Kidney (tissue), 13 donors: ENCODE measurements at regions not wholly inside any gene's neighbourhood (a gene's known extent, or its start where the extent isn't known, plus 50 kb on each side); places are given as distances from the start of the nearest gene placed in this dataset.

Experiments
- DNase-seq, 5 donors: peaks; one replicate each; pipeline ENCODE4 v3.0.0-alpha.2; 2013 to 2020
- FAIRE-seq: peaks from 2 replicates; lab custom pipeline; 2012; peaks lifted over from hg19 to GRCh38; lab: Jason Lieb, UNC
- H3K27ac ChIP-seq, 2 donors: one replicate each; pipeline ENCODE4 v1.7.0; 2013; ENCODE audit warnings: low read depth in 2 of 2, low read length in 2 of 2, inconsistent platforms in 1 of 2
- H3K27me3 ChIP-seq: one replicate; pipeline ENCODE4 v1.7.1; 2013; ENCODE audit warnings: low read length, inconsistent platforms; ENCODE audit not compliant: control insufficient read depth, insufficient read depth
- H3K36me3 ChIP-seq, 3 donors: one replicate each; pipeline versions ENCODE4 v1.7.0 to v1.7.1; 2013; ENCODE audit warnings: low read length in 3 of 3, control low read depth in 1 of 3, inconsistent platforms in 1 of 3; ENCODE audit not compliant: insufficient read depth in 3 of 3, control insufficient read depth in 2 of 3
- H3K4me1 ChIP-seq, 3 donors: one replicate each; pipeline versions ENCODE4 v1.7.0 to v1.7.1; 2013; ENCODE audit warnings: low read length in 3 of 3, inconsistent platforms in 1 of 3, low read depth in 1 of 3; ENCODE audit not compliant: control insufficient read depth in 2 of 3, insufficient read depth in 2 of 3
- H3K4me3 ChIP-seq, 3 donors: one replicate each; pipeline versions ENCODE4 v1.7.0 to v1.8.1; 2013; ENCODE audit warnings: low read length in 3 of 3, control low read depth in 1 of 3, inconsistent platforms in 1 of 3
- H3K9ac ChIP-seq, 3 donors: one replicate each; pipeline versions ENCODE4 v1.7.0 to v1.7.1; 2013; ENCODE audit warnings: low read length in 3 of 3, control low read depth in 1 of 3, inconsistent platforms in 1 of 3
- H3K9me3 ChIP-seq, 3 donors: one replicate each; pipeline versions ENCODE4 v1.7.0 to v1.7.1; 2013; ENCODE audit warnings: low read length in 3 of 3, control low read depth in 1 of 3, inconsistent platforms in 1 of 3; ENCODE audit not compliant: control insufficient read depth in 2 of 3, insufficient read depth in 1 of 3
- intact Hi-C: fragments of 100-400 bp; cut with DNase I; formaldehyde crosslinking; loops from one replicate; pipeline ENCODE4 v1.11.1; 2022
- TF ChIP-seq, protein P1 (sequence below): IDR thresholded peaks from 3 replicates; pipeline ENCODE4 v1.5.1; 2012; ENCODE audit warnings: mild to moderate bottlenecking, moderate library complexity, borderline replicate concordance; ENCODE audit not compliant: insufficient read depth; ENCODE audit errors: extremely low read depth
- donor health status: control.
- donor health status: control.
- donor health status: control.
- donor health status: control.
- donor health status: control.
- donor health status: DM: yes; HTN: yes; CAD: no.
- donor health status: Normal renal cell carcinoma (clear cell type).

DNA sequence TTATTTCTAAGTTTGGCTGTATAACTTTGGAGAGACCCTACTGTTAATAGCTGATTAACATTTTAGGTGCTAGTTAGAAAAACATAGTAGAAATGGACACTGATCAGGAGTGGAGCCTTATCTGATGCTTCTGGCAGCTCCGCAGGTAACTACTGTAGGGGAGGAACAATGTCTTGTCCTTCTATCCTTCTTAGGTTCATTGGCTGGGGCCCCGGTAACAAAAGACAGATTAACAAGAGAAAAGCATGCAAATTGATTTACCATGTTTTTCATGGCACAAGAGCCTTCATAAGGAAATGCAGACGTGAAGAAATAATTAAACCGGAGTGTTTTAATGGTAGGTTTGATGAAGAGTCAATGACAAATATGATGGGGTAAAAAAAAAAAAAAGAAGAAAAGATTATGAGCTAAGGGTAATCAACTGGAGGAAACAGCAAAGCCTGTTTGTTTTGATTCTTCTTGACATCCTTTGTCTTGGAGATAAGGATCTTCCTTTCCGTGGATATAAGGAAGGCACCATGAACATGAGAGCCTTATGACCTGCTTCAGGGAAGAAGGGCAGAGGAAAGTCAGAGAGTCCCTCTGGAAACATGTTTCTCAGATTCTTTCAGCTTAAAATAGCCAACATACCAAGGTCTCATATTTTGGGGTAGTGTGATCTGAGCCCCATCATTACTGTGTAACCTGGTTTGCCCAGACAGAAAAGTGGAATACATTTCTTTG is 62.4 kb upstream of the GCFC2 start:
- no peaks in the 10 kb centered on the region for H3K36me3 ChIP-seq
- FAIRE-seq: no peak
- H3K27ac ChIP-seq: no peak overlapping the region
- no peak overlapping the region for H3K4me3 ChIP-seq
- no peaks in the 10 kb centered on the region for H3K27me3 ChIP-seq
- H3K4me1 ChIP-seq: no peaks in the 10 kb centered on the region
- intact Hi-C loops: no loop called here
- H3K9ac ChIP-seq: no peak overlapping the region
- H3K9me3 ChIP-seq: no peaks in the 10 kb centered on the region
- DNase-seq: no peak
- TF ChIP-seq, protein P1, sequence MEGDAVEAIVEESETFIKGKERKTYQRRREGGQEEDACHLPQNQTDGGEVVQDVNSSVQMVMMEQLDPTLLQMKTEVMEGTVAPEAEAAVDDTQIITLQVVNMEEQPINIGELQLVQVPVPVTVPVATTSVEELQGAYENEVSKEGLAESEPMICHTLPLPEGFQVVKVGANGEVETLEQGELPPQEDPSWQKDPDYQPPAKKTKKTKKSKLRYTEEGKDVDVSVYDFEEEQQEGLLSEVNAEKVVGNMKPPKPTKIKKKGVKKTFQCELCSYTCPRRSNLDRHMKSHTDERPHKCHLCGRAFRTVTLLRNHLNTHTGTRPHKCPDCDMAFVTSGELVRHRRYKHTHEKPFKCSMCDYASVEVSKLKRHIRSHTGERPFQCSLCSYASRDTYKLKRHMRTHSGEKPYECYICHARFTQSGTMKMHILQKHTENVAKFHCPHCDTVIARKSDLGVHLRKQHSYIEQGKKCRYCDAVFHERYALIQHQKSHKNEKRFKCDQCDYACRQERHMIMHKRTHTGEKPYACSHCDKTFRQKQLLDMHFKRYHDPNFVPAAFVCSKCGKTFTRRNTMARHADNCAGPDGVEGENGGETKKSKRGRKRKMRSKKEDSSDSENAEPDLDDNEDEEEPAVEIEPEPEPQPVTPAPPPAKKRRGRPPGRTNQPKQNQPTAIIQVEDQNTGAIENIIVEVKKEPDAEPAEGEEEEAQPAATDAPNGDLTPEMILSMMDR: no peak

DNA sequence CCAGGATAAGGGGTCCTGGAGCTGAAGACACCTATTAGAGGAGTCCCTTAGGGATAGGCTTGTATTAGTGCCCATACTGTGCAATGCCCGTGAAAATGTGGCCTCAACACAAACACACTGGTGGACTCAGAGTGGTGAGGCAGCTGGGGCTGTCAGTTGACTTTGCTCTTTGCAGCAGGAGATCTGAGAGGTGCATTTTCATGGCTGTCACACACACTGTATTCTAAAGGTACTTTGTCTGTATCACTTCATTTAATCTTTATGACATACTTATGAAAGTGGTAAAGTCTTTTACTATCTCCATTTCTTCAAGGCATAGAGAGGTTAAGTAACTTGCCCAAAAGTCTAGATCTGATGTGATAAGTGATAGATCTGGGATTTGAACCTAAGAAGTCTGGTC is 55.1 kb upstream of the GCFC2 start:
- Histone ChIP-seq H3K9me3 (no peaks in the 10 kb centered on the region), H3K4me1 (no peaks in the 10 kb centered on the region), H3K9ac (no peak overlapping the region), H3K27ac (no peak overlapping the region), H3K27me3 (no peaks in the 10 kb centered on the region), H3K4me3 (no peak overlapping the region), H3K36me3 (no peaks in the 10 kb centered on the region)
- TF ChIP-seq, protein P1: no peak
- intact Hi-C loops: no loop called here
- FAIRE-seq (no peak), DNase-seq (no peak)

DNA sequence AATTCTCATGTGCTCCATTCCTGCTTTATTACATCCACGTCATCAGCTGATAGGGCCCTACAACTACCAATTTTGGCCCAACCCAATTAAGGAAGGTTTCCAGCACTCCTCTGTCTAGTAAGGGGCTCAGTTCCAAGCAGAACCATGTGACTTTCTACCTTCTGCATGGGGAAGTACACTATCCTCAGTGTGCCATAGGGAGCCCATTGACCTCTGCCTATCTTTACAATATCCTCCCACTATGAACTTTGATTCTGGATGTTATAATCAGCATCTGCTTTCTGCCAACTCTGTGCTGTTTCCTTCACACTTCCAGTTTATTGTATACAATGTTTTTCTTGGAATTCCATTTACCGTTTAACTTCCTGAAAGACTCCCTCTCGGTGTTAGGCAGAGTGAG is 53.9 kb upstream of the GCFC2 start:
- intact Hi-C loops: no loop called here
- no peaks in the 10 kb centered on the region for H3K4me1 ChIP-seq
- H3K9ac ChIP-seq: no peak overlapping the region
- H3K9me3 ChIP-seq: no peaks in the 10 kb centered on the region
- no peak for FAIRE-seq
- no peaks in the 10 kb centered on the region for H3K27me3 ChIP-seq
- DNase-seq: no peak
- no peak overlapping the region for H3K4me3 ChIP-seq
- no peak overlapping the region for H3K27ac ChIP-seq
- H3K36me3 ChIP-seq: no peaks in the 10 kb centered on the region
- TF ChIP-seq, protein P1: no peak
